Caco-2 (cell line): ENCODE measurements at regions not wholly inside any gene's neighbourhood (a gene's known extent, or its start where the extent isn't known, plus 50 kb on each side); places are given as distances from the start of the nearest gene placed in this dataset.

Source experiments
- BruUV-seq: library from RNA; stranded (reverse); fragments of 400-500 nt; replicated peaks from 2 replicates; lab custom pipeline; 2021; lab: Mats Ljungman, UMichigan
- CTCF ChIA-PET: fragments of 300-600 bp; sonication (Branson Sonifier 250); formaldehyde crosslinking; loops from one replicate; lab custom pipeline; 2022; ENCODE audit warnings: antibody characterized with exemption; lab: Charles Lee
- POLR2A ChIA-PET: fragments of 300-600 bp; sonication (Branson Sonifier 250); formaldehyde crosslinking; loops from one replicate; lab custom pipeline; 2022; ENCODE audit warnings: antibody characterized with exemption; lab: Charles Lee
- DNase-seq, 2 experiments: peaks; one replicate each; pipeline versions ENCODE4 v3.0.0 to v3.0.0-alpha.2; 2020 to 2022
- H3K27me3 ChIP-seq: replicated peaks from 2 replicates; pipeline ENCODE4 v1.6.0; 2011; ENCODE audit warnings: low read length; ENCODE audit not compliant: control insufficient read depth, insufficient read depth
- H3K36me3 ChIP-seq: 2 replicates; pipeline ENCODE4 v1.5.1; 2011; ENCODE audit warnings: low read length; ENCODE audit not compliant: control insufficient read depth, insufficient read depth
- H3K4me1 ChIP-seq: fragments of 250-450 bp; sonication (Bioruptor Pico); 2 replicates; pipeline ENCODE4 v1.5.1; 2020; ENCODE audit warnings: mild to moderate bottlenecking
- H3K4me3 ChIP-seq: 2 replicates; pipeline ENCODE4 v1.5.1; 2011; ENCODE audit warnings: low read depth, mild to moderate bottlenecking, control low read depth, low read length
- H3K9me3 ChIP-seq: fragments of 250-450 bp; sonication (Bioruptor Pico); 2 replicates; pipeline ENCODE4 v1.5.1; 2020; ENCODE audit warnings: mild to moderate bottlenecking, moderate library complexity
- H3K27ac Mint-ChIP-seq: one replicate; pipeline ENCODE4 v1.8.0; 2022; ENCODE audit warnings: mixed read lengths; ENCODE audit not compliant: unreplicated experiment
- H3K27me3 Mint-ChIP-seq: one replicate; pipeline ENCODE4 v1.8.0; 2022; ENCODE audit warnings: mixed read lengths; ENCODE audit not compliant: insufficient read depth, unreplicated experiment
- H3K36me3 Mint-ChIP-seq: one replicate; pipeline ENCODE4 v1.8.0; 2022; ENCODE audit warnings: mild to moderate bottlenecking, mixed read lengths; ENCODE audit not compliant: insufficient read depth, unreplicated experiment
- H3K4me1 Mint-ChIP-seq: one replicate; pipeline ENCODE4 v1.8.0; 2022; ENCODE audit warnings: low read depth, mixed read lengths; ENCODE audit not compliant: unreplicated experiment
- H3K4me3 Mint-ChIP-seq: one replicate; pipeline ENCODE4 v1.8.0; 2022; ENCODE audit warnings: mild to moderate bottlenecking, moderate library complexity, mixed read lengths; ENCODE audit not compliant: unreplicated experiment
- H3K9me3 Mint-ChIP-seq: one replicate; pipeline ENCODE4 v1.8.0; 2022; ENCODE audit warnings: mixed read lengths; ENCODE audit not compliant: unreplicated experiment
- CTCF ChIP-seq, 2 experiments: fragments of 200-600 bp in 1 of 2; IDR thresholded peaks; 1 replicate in 1 of 2; 2 replicates in 1 of 2; pipeline versions ENCODE4 v1.5.1 to v1.8.0; 2011 to 2022; ENCODE audit warnings: antibody characterized with exemption in 1 of 2, control low read depth in 1 of 2, inconsistent platforms in 1 of 2, low read depth in 1 of 2, low read length in 1 of 2, mild to moderate bottlenecking in 1 of 2, moderate library complexity in 1 of 2; ENCODE audit not compliant: insufficient read depth in 1 of 2, severe bottlenecking in 1 of 2, unreplicated experiment in 1 of 2
- intact Hi-C: fragments of 100-400 bp; cut with micrococcal nuclease; formaldehyde crosslinking; loops from one replicate; pipeline ENCODE4 v1.10.0; 2022; ENCODE audit not compliant: unreplicated experiment

- BruUV-seq: no TSS peak
- DNase-seq: no peak
- intact Hi-C loops: no loop called here
- no peak overlapping the region for H3K4me3 ChIP-seq
- no peaks in the 10 kb centered on the region; the same call in 1 of the 2 replicates for H3K27me3 ChIP-seq
- no peaks in the 10 kb centered on the region for H3K36me3 ChIP-seq
- Mint-ChIP-seq H3K9me3 (no peaks in the 10 kb centered on the region), H3K4me1 (no peaks in the 10 kb centered on the region), H3K27ac (no peak overlapping the region), H3K27me3 (peaks cover 10% of the 10 kb centered on the region), H3K4me3 (no peak overlapping the region), H3K36me3 (no peaks in the 10 kb centered on the region)
- no peaks in the 10 kb centered on the region for H3K9me3 ChIP-seq
- H3K4me1 ChIP-seq: no peaks in the 10 kb centered on the region
- CTCF ChIA-PET: no interaction called here
- no peak for TF ChIP-seq CTCF (IDR thresholded peaks at IDR 0.05; ENCODE audit: insufficient read depth in 1 of 2, low read depth in 1 of 2, low read length in 1 of 2, severe bottlenecking in 1 of 2, unreplicated experiment in 1 of 2)
- POLR2A ChIA-PET: no interaction called here
These were observed 103.5 kb upstream of the TAPT1 start for GRCh38 chr4:16329797-16330134.

GRCh38 chr4:16329125-16329796 lies 103.0 kb upstream of the TAPT1 start:
- ChIA-PET POLR2A (no interaction called here), CTCF (no interaction called here)
- no peaks in the 10 kb centered on the region for H3K36me3 Mint-ChIP-seq
- Histone ChIP-seq H3K9me3 (no peaks in the 10 kb centered on the region), H3K36me3 (no peaks in the 10 kb centered on the region), H3K4me3 (no peak overlapping the region), H3K4me1 (no peaks in the 10 kb centered on the region), H3K27me3 (no peaks in the 10 kb centered on the region; the same call in 1 of the 2 replicates)
- no peak overlapping the region for H3K4me3 Mint-ChIP-seq
- DNase-seq: no peak
- intact Hi-C loops: no loop called here
- H3K4me1 Mint-ChIP-seq: no peaks in the 10 kb centered on the region
- no peaks in the 10 kb centered on the region for H3K9me3 Mint-ChIP-seq
- peaks cover 10% of the 10 kb centered on the region for H3K27me3 Mint-ChIP-seq
- no peak for TF ChIP-seq CTCF (IDR thresholded peaks at IDR 0.05; ENCODE audit: insufficient read depth in 1 of 2, low read depth in 1 of 2, low read length in 1 of 2, severe bottlenecking in 1 of 2, unreplicated experiment in 1 of 2)
- BruUV-seq: no TSS peak
- H3K27ac Mint-ChIP-seq: no peak overlapping the region

GRCh38 chr4:16322183-16322582 lies 95.9 kb upstream of the TAPT1 start:
- DNase-seq: no peak
- Histone ChIP-seq H3K4me1 (no peaks in the 10 kb centered on the region), H3K27me3 (no peaks in the 10 kb centered on the region; the same call in 1 of the 2 replicates), H3K36me3 (no peaks in the 10 kb centered on the region), H3K9me3 (no peaks in the 10 kb centered on the region), H3K4me3 (no peak overlapping the region)
- TF ChIP-seq CTCF (IDR thresholded peaks at IDR 0.05; ENCODE audit: insufficient read depth in 1 of 2, low read depth in 1 of 2, low read length in 1 of 2, severe bottlenecking in 1 of 2, unreplicated experiment in 1 of 2): no peak
- POLR2A ChIA-PET: no interaction called here
- no peak overlapping the region for H3K4me3 Mint-ChIP-seq
- intact Hi-C loops: no loop called here
- CTCF ChIA-PET: no interaction called here
- H3K27ac Mint-ChIP-seq: no peak overlapping the region
- H3K9me3 Mint-ChIP-seq: no peaks in the 10 kb centered on the region
- H3K4me1 Mint-ChIP-seq: no peaks in the 10 kb centered on the region
- H3K27me3 Mint-ChIP-seq: peaks cover 20% of the 10 kb centered on the region
- no TSS peak for BruUV-seq
- no peaks in the 10 kb centered on the region for H3K36me3 Mint-ChIP-seq
